MM.1S (cell line): ENCODE measurements at regions not wholly inside any gene's neighbourhood (a gene's known extent, or its start where the extent isn't known, plus 50 kb on each side); places are given as distances from the start of the nearest gene placed in this dataset.

Experiments
- DNase-seq: peaks from one replicate; pipeline ENCODE4 v3.0.0-alpha.2; 2015
- H2AFZ ChIP-seq: fragments of 300-600 bp; sonication (generic); 2 replicates; pipeline ENCODE4 v1.6.0; 2016; ENCODE audit warnings: antibody characterized with exemption, low read length
- H3F3A ChIP-seq: fragments of 300-600 bp; sonication (generic); 2 replicates; pipeline ENCODE4 v1.6.1; 2016; ENCODE audit warnings: mild to moderate bottlenecking, antibody characterized with exemption, low read length, moderate library complexity, mixed read lengths; ENCODE audit not compliant: insufficient read depth
- H3K27ac ChIP-seq: fragments of 300-600 bp; sonication (generic); 2 replicates; pipeline ENCODE4 v1.5.1; 2016; ENCODE audit warnings: mild to moderate bottlenecking, low read length
- H3K27me3 ChIP-seq: fragments of 300-600 bp; sonication (generic); replicated peaks from 2 replicates; pipeline ENCODE4 v1.6.0; 2016; ENCODE audit warnings: low read length; ENCODE audit not compliant: insufficient read depth
- H3K36me3 ChIP-seq: fragments of 300-600 bp; sonication (generic); replicated peaks from 2 replicates; pipeline ENCODE4 v1.6.1; 2016; ENCODE audit warnings: mild to moderate bottlenecking, low read length, mixed read lengths; ENCODE audit not compliant: insufficient read depth
- H3K4me1 ChIP-seq: fragments of 300-600 bp; sonication (generic); 2 replicates; pipeline ENCODE4 v1.6.1; 2016; ENCODE audit warnings: low read length, mixed read lengths
- H3K4me2 ChIP-seq: fragments of 300-600 bp; sonication (generic); 2 replicates; pipeline ENCODE4 v1.6.0; 2016; ENCODE audit warnings: low read depth, low read length
- H3K4me3 ChIP-seq: fragments of 300-600 bp; sonication (generic); 2 replicates; pipeline ENCODE4 v1.5.1; 2016; ENCODE audit warnings: low read length, mixed read lengths
- H3K79me2 ChIP-seq: fragments of 300-600 bp; sonication (generic); 2 replicates; pipeline ENCODE4 v1.6.1; 2016; ENCODE audit warnings: mixed run types, low read length, mixed read lengths
- H3K9ac ChIP-seq: fragments of 300-600 bp; sonication (generic); 2 replicates; pipeline ENCODE4 v1.6.1; 2016; ENCODE audit warnings: low read length, mixed read lengths
- H3K9me2 ChIP-seq: fragments of 300-600 bp; sonication (generic); replicated peaks from 2 replicates; pipeline ENCODE4 v1.6.1; 2016; ENCODE audit warnings: mild to moderate bottlenecking, low read length, mixed read lengths; ENCODE audit not compliant: insufficient read depth
- H3K9me3 ChIP-seq: fragments of 300-600 bp; sonication (generic); replicated peaks from 2 replicates; pipeline ENCODE4 v1.6.1; 2016; ENCODE audit warnings: mild to moderate bottlenecking, low read length, mixed read lengths; ENCODE audit not compliant: insufficient read depth
- H4K20me1 ChIP-seq: fragments of 300-600 bp; sonication (generic); 2 replicates; pipeline ENCODE4 v1.6.1; 2016; ENCODE audit warnings: mild to moderate bottlenecking, low read length, moderate library complexity, mixed read lengths; ENCODE audit not compliant: insufficient read depth
- CTCF ChIP-seq: fragments of 300-600 bp; sonication (generic); IDR thresholded peaks from 2 replicates; pipeline ENCODE4 v1.5.1; 2016; ENCODE audit warnings: antibody characterized with exemption, low read length, mixed read lengths
- EZH2 ChIP-seq: fragments of 300-600 bp; sonication (generic); optimal IDR thresholded peaks from 2 replicates; pipeline ENCODE3; 2017; ENCODE audit warnings: low read depth, mild to moderate bottlenecking, antibody characterized with exemption, low read length, mixed read lengths
- EZH2phosphoT487 ChIP-seq: fragments of 300-600 bp; sonication (generic); IDR thresholded peaks from 2 replicates; pipeline ENCODE4 v1.6.1; 2018; ENCODE audit warnings: antibody characterized with exemption, low read length

- Histone ChIP-seq H3K9me2 (no peaks in the 10 kb centered on the region), H3F3A (no peaks in the 10 kb centered on the region), H3K9me3 (no peaks in the 10 kb centered on the region), H3K9ac (no peak overlapping the region), H3K4me3 (no peak overlapping the region), H2AFZ (no peak overlapping the region), H3K27me3 (no peaks in the 10 kb centered on the region), H4K20me1 (no peaks in the 10 kb centered on the region), H3K4me2 (no peak overlapping the region), H3K27ac (no peak overlapping the region), H3K79me2 (no peaks in the 10 kb centered on the region), H3K36me3 (no peaks in the 10 kb centered on the region), H3K4me1 (no peaks in the 10 kb centered on the region)
- TF ChIP-seq CTCF (no peak), EZH2phosphoT487 (no peak), EZH2 (no peak)
- DNase-seq = no peak
Observed at GRCh38 chr14:84532016-84532415, 997.9 kb upstream of the FLRT2 start.

- Histone ChIP-seq H3K36me3 (no peaks in the 10 kb centered on the region), H3K9me3 (no peaks in the 10 kb centered on the region), H3K27ac (no peak overlapping the region), H2AFZ (no peak overlapping the region), H3K4me3 (no peak overlapping the region), H4K20me1 (no peaks in the 10 kb centered on the region), H3K4me1 (no peaks in the 10 kb centered on the region), H3K4me2 (no peak overlapping the region), H3K79me2 (no peaks in the 10 kb centered on the region), H3K9ac (no peak overlapping the region), H3K27me3 (no peaks in the 10 kb centered on the region), H3F3A (no peaks in the 10 kb centered on the region), H3K9me2 (no peaks in the 10 kb centered on the region)
- DNase-seq = no peak
- no peak for TF ChIP-seq CTCF
- TF ChIP-seq EZH2phosphoT487 = no peak
- TF ChIP-seq EZH2 = no peak
Observed at GRCh38 chr14:84533181-84533725, 996.7 kb upstream of the FLRT2 start.

GRCh38 chr14:84533791-84534190, 996.2 kb upstream of the FLRT2 start:
- no peak for DNase-seq
- no peaks in the 10 kb centered on the region for H3K9me2 ChIP-seq
- no peaks in the 10 kb centered on the region for H4K20me1 ChIP-seq
- TF ChIP-seq EZH2phosphoT487 = no peak
- TF ChIP-seq EZH2 = no peak
- no peak for TF ChIP-seq CTCF
- H3K36me3 ChIP-seq = no peaks in the 10 kb centered on the region
- H3F3A ChIP-seq = no peaks in the 10 kb centered on the region
- H2AFZ ChIP-seq = no peak overlapping the region
- no peak overlapping the region for H3K9ac ChIP-seq
- H3K4me3 ChIP-seq = no peak overlapping the region
- no peaks in the 10 kb centered on the region for H3K79me2 ChIP-seq
- H3K27me3 ChIP-seq = no peaks in the 10 kb centered on the region
- H3K4me1 ChIP-seq = no peaks in the 10 kb centered on the region
- H3K9me3 ChIP-seq = no peaks in the 10 kb centered on the region
- no peak overlapping the region for H3K27ac ChIP-seq
- no peak overlapping the region for H3K4me2 ChIP-seq
